IPS-18a (cell line): ENCODE measurements at regions not wholly inside any gene's neighbourhood (a gene's known extent, or its start where the extent isn't known, plus 50 kb on each side); places are given as distances from the start of the nearest gene placed in this dataset.

ENCODE experiments used
- H3K27ac ChIP-seq: one replicate; pipeline ENCODE4 v1.5.1; 2013; ENCODE audit warnings: low read length
- H3K27me3 ChIP-seq: one replicate; pipeline ENCODE4 v1.6.1; 2013; ENCODE audit warnings: mild to moderate bottlenecking, low read length; ENCODE audit not compliant: control insufficient read depth, insufficient read depth
- H3K36me3 ChIP-seq: one replicate; pipeline ENCODE4 v1.6.1; 2013; ENCODE audit warnings: low read depth, low read length; ENCODE audit not compliant: control insufficient read depth
- H3K4me1 ChIP-seq: one replicate; pipeline ENCODE4 v1.6.1; 2013; ENCODE audit warnings: low read depth, low read length; ENCODE audit not compliant: control insufficient read depth
- H3K4me3 ChIP-seq: one replicate; pipeline ENCODE4 v1.5.1; 2013; ENCODE audit warnings: low read length
- H3K9ac ChIP-seq: one replicate; pipeline ENCODE4 v1.6.1; 2013; ENCODE audit warnings: mild to moderate bottlenecking, low read length, moderate library complexity
- H3K9me3 ChIP-seq: one replicate; pipeline ENCODE4 v1.6.1; 2013; ENCODE audit warnings: low read depth, low read length; ENCODE audit not compliant: control insufficient read depth

DNA sequence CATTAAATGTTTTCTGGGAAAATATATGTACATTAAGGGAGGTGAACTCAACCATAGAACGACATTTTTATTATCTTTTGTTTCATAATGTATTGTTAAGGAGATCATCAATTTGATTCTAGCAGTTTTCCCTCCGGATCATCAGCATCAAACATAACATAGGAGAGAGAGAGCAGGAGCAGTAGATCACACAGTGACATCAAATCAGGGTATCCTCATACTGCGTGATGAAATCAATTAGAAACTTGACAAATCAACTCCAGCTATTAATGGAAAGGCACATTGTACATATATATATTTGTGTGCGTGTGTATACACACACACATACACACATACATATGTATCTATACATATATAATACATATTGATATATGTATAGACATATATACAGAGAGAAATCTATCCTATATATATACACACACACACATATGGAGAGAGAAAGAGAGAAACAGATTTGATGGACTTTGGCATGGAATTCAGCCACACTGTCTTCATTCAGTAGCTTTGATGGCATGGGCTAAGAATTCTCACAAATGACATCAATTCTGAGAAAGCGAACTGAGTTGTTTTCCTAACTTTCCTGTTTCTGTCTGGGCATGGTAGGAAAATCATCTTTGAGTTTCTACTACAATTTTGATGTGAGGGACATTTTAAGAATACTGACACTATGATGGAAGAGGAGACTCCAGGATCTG is 1302.8 kb upstream of the SEL1L start:
- no peaks in the 10 kb centered on the region for H3K27me3 ChIP-seq

DNA sequence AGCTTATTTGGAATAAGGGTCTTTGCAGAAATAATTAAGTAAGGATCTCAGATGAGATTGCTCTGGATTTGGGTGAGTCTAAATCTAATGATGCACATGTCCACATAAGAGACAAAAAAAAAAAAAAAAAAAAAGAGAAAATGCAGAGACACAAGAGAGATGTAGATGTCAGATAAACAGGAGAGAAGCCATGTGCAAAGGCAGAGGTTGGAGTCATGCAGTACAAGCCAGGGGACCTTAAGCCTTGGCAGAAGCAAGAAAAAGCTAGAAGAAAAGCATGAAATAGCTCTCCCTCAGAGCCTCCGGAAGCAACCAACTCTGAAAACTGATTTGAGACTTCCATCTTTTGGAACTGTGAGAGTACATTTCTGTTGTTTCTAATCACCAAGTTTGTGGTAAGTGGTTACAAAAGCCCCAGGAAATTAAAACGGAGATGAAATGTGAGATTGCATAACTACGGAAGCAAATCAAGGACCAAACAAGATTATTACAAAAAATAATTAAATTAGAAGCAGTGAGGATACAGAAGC is 1304.0 kb upstream of the SEL1L start:
- H3K27me3 ChIP-seq = no peaks in the 10 kb centered on the region
- H3K9me3 ChIP-seq = no peaks in the 10 kb centered on the region
- no peaks in the 10 kb centered on the region for H3K36me3 ChIP-seq
- no peak overlapping the region for H3K27ac ChIP-seq
- H3K9ac ChIP-seq = no peak overlapping the region
- no peaks in the 10 kb centered on the region for H3K4me1 ChIP-seq
- H3K4me3 ChIP-seq = no peak overlapping the region

More for the DNA sequence above, 1302.8 kb upstream of the SEL1L start:
- H3K4me3 ChIP-seq = no peak overlapping the region
- no peaks in the 10 kb centered on the region for H3K36me3 ChIP-seq
- no peaks in the 10 kb centered on the region for H3K4me1 ChIP-seq
- H3K9ac ChIP-seq = no peak overlapping the region
- H3K9me3 ChIP-seq = no peaks in the 10 kb centered on the region
- H3K27ac ChIP-seq = no peak overlapping the region

DNA sequence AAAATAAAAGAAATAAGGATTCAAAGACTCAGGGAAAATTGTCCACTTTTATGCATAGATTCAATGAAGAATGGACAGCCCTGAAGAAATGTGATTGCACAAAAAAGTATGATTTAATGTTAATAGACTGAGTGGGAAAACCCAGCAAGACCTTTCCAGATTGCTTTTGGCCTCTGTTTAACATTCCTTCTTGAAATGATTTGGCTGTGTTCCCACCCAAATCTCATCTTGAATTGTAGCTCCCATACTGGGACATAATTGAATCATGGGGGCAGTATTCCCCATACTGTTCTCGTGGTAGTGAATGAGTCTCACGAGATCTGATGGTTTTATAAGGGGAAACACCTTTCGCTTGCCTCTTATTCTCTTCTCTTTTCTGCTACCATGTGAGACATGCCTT is 1316.9 kb upstream of the SEL1L start:
- Histone ChIP-seq H3K4me3 (no peak overlapping the region), H3K4me1 (peaks cover 3% of the 10 kb centered on the region), H3K27me3 (no peaks in the 10 kb centered on the region), H3K36me3 (no peaks in the 10 kb centered on the region), H3K27ac (no peak overlapping the region), H3K9me3 (no peaks in the 10 kb centered on the region), H3K9ac (no peak overlapping the region)

DNA sequence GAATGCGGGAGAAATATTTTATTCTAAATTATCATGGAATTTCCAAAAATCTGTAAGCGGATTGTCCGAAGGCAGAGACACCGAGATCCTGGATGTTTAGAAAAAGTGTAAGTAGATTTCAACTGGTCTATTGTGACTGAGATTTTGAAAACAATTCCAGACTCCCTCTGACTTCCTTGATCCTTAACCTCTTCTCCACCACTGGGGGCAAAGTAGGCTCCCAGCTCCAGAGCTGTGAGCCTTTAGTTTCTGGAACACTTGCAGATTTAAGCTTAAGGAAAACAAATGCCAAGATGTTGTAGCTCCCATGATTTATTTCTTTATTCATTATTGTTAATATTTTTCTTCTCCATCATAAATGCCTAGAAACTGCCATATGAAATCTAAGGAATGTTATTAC is 1320.5 kb upstream of the SEL1L start:
- Histone ChIP-seq H3K27ac (no peak overlapping the region), H3K9me3 (no peaks in the 10 kb centered on the region), H3K4me3 (no peak overlapping the region), H3K4me1 (peaks cover 3% of the 10 kb centered on the region), H3K9ac (no peak overlapping the region), H3K27me3 (no peaks in the 10 kb centered on the region), H3K36me3 (no peaks in the 10 kb centered on the region)

DNA sequence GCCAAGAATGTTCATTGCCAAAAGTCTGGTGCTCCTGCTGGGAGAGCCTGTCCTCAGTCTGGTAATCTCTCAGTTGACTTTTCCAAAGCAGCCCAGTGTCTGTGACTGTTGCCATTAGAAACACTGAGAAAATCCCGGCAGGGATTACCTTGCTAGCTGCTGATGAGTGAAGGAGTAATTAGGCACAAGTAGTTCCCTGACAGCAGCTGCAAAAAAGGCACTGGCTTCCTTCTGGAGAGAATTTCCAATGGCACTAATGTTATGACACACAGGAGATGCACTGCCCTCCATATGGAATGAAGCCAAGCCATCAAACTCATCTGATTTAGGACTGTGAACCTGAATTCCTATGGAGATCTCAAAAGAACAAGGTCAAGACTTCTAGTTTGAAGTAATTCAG is 1321.2 kb upstream of the SEL1L start:
- H3K9me3 ChIP-seq = no peaks in the 10 kb centered on the region

DNA sequence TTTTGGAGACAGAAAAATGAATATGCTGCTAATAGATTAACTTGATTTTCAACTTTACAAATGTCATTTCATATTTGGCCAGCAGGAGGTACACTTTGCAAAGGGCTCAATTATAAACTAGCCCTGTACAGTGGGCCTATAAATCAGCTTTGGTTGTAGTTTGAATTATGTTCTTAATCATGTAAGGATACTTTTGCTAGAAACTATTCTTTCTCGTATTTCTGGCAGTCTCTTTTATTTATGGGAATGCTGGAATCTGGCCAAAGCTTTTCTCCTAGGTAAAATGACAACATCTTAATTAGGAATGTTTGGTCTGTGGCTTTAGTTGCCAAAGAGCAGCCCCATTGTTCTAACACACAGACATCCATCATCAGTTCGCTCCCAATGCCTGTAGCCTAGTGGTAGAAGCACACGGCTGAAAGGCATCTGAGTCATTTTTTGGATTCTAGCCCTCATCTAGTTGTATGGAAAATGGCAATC is 1322.3 kb upstream of the SEL1L start:
- Histone ChIP-seq H3K27ac (no peak overlapping the region), H3K4me3 (no peak overlapping the region), H3K4me1 (peaks cover 3% of the 10 kb centered on the region), H3K27me3 (no peaks in the 10 kb centered on the region), H3K9ac (no peak overlapping the region), H3K9me3 (no peaks in the 10 kb centered on the region), H3K36me3 (no peaks in the 10 kb centered on the region)

More for the DNA sequence above, 1321.2 kb upstream of the SEL1L start:
- Histone ChIP-seq H3K9ac (no peak overlapping the region), H3K36me3 (no peaks in the 10 kb centered on the region), H3K4me3 (no peak overlapping the region), H3K27me3 (no peaks in the 10 kb centered on the region), H3K4me1 (peaks cover 3% of the 10 kb centered on the region), H3K27ac (no peak overlapping the region)

DNA sequence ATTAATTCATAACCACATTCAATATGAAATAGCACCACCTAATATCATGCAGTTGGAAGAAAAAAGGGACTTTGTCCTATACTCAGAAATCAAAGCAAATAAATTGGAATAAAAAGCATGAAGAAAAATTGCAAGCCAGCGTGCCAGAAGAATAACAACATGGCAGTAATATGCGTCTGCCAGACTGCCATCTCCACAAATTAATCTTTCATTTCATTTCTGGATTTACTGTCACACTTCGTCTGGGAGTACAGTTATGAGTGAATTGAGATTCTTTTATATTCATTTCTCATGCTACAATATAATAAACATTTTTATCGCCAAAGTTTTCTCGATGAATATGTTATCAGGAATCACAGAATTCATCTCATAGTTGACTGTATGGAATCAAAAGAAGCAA is 1327.7 kb upstream of the SEL1L start:
- Histone ChIP-seq H3K36me3 (no peaks in the 10 kb centered on the region), H3K4me1 (no peaks in the 10 kb centered on the region), H3K4me3 (no peak overlapping the region), H3K27me3 (no peaks in the 10 kb centered on the region), H3K9me3 (no peaks in the 10 kb centered on the region), H3K9ac (no peak overlapping the region), H3K27ac (no peak overlapping the region)

DNA sequence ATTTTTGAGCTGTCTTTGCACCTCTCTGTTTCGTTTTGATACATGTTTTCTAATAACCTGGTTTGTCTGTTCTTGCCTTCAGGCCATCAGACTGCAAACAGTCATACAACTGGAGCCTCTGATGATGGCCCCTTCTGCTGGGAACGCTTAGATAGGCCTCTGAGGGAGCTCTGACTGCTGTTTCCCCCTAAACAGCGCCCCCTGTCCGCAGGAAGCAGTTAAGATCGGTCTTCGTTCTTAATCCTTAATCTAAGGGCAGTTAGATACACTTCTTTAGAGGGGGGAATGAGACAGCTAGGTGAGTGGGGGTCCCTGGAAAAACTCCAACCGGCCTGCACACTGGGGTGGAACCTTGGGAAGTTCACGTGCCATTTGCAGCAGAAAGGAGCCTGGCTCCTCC is 1338.8 kb upstream of the SEL1L start:
- H3K27me3 ChIP-seq = no peaks in the 10 kb centered on the region
- no peak overlapping the region for H3K4me3 ChIP-seq
- no peaks in the 10 kb centered on the region for H3K36me3 ChIP-seq
- H3K9me3 ChIP-seq = no peaks in the 10 kb centered on the region
- no peak overlapping the region for H3K9ac ChIP-seq
- no peaks in the 10 kb centered on the region for H3K4me1 ChIP-seq
- no peak overlapping the region for H3K27ac ChIP-seq

DNA sequence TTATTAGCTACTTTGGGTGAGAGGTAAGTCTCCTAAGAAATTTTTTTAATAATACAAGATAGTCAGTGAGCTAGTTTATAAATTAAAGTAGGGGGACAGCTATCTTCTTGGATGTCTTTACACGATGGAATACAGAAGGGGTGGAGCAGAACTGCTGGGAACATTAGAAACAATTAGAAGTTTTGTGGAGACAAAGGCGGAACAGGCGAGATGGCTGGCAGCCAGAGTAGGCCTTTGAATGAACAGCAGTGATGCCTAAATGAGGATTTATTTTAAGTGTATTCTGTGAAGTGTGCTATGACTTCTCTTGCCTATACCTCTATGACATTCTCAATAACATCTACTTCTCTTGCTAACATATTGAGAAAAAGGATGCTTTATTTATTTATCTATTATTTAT is 1345.3 kb upstream of the SEL1L start:
- Histone ChIP-seq H3K36me3 (no peaks in the 10 kb centered on the region), H3K27ac (no peak overlapping the region), H3K27me3 (no peaks in the 10 kb centered on the region), H3K9ac (no peak overlapping the region), H3K4me3 (no peak overlapping the region), H3K4me1 (no peaks in the 10 kb centered on the region), H3K9me3 (no peaks in the 10 kb centered on the region)

DNA sequence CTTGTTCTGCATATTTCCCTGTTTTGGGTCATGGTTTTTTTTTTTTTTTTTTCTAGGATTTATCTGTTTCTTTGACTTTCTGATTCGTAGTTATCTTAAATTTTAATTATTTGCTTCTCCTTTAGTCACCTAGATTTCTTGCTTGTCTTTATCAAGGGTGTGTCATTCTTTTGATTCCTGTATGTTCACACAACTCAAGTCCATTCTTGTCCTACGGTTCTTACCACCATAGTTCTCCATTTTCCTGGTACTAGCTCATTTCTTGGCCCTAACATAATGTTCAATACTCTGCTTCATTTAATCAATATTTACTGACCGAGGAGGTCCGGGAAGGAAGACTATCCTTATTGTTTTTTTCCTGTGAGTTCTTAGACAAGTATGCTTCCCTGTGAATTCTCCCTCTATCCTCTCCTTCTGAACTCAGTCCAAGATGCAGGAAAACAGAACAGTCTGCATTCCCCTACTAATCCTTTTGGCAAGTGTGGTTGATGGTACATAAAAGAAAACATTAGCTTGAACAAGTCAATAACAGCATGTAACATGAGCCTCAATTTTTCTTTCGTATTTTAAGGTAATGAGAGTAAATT is 1346.4 kb upstream of the SEL1L start:
- H3K4me3 ChIP-seq = no peak overlapping the region
- no peaks in the 10 kb centered on the region for H3K9me3 ChIP-seq
- H3K36me3 ChIP-seq = no peaks in the 10 kb centered on the region
- no peaks in the 10 kb centered on the region for H3K4me1 ChIP-seq
- no peak overlapping the region for H3K27ac ChIP-seq
- no peaks in the 10 kb centered on the region for H3K27me3 ChIP-seq
- H3K9ac ChIP-seq = no peak overlapping the region

DNA sequence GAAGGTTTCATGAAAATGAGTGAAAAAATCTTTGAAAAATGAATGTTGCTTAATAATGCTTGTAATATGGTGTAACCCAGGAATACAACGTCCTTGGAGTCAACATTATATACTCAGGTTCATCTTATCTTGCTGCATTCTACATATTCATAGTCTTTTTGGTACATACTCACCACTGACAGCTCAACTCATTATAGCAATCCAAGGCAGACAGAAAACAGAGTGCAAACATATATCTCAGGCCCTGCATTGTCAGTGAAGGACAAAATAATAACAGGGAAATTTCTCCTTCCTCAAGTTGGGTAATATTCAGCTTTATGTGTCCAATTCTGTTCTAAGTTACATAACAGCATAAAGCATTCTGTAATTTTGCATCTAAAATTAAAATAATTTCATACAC is 1353.0 kb upstream of the SEL1L start:
- no peaks in the 10 kb centered on the region for H3K9me3 ChIP-seq
- no peaks in the 10 kb centered on the region for H3K36me3 ChIP-seq
- H3K27me3 ChIP-seq = no peaks in the 10 kb centered on the region
- H3K4me1 ChIP-seq = no peaks in the 10 kb centered on the region
- H3K27ac ChIP-seq = no peak overlapping the region
- H3K9ac ChIP-seq = no peak overlapping the region
- H3K4me3 ChIP-seq = no peak overlapping the region

DNA sequence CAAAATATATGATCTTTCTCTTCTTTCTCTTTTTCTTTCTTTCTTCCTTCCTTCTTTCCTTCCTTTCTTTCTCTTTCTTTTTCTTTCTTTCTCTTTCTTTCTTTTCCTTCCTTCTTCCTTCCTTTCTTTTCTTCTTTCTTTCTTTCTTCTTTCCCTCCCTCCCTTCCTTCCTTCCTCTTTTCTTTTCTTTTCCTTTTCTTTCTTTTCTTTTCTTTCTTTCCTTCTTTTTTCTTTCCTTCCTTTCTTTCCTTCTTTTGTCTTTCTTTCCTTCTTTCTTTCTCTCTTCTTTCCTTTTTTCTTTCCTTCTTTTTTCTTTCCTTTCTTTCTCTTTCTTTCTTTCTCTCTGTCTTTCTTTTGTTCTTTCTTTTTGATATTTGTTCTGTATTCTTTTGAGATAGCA is 1356.0 kb upstream of the SEL1L start:
- Histone ChIP-seq H3K36me3 (no peaks in the 10 kb centered on the region), H3K9ac (no peak overlapping the region), H3K4me1 (no peaks in the 10 kb centered on the region), H3K27ac (no peak overlapping the region), H3K4me3 (no peak overlapping the region), H3K27me3 (no peaks in the 10 kb centered on the region), H3K9me3 (no peaks in the 10 kb centered on the region)
